Lower lobe of right lung (tissue), 2 donors: ENCODE measurements at regions not wholly inside any gene's neighbourhood (a gene's known extent, or its start where the extent isn't known, plus 50 kb on each side); places are given as distances from the start of the nearest gene placed in this dataset.

ENCODE experiments used
- ATAC-seq, 2 donors: fragments of 200-7000 bp; cut with Tn5 transposase; one replicate each; pipeline ENCODE4 v1.9.1; 2020 to 2022; ENCODE audit warnings: mild to moderate bottlenecking in 2 of 2, moderate library complexity in 2 of 2
- DNase-seq: peaks from one replicate; pipeline ENCODE4 v3.0.0-alpha.2; 2020
- H3K27ac ChIP-seq: fragments of 200-600 bp; one replicate; pipeline ENCODE4 v1.8.0; 2022
- H3K27me3 ChIP-seq: fragments of 200-600 bp; one replicate; pipeline ENCODE4 v1.8.0; 2022; ENCODE audit warnings: low read depth
- H3K36me3 ChIP-seq: fragments of 200-600 bp; one replicate; pipeline ENCODE4 v1.8.0; 2022; ENCODE audit warnings: mild to moderate bottlenecking
- H3K4me1 ChIP-seq: fragments of 200-600 bp; one replicate; pipeline ENCODE4 v1.8.0; 2022
- H3K4me3 ChIP-seq: fragments of 200-600 bp; one replicate; pipeline ENCODE4 v1.8.0; 2022; ENCODE audit warnings: mild to moderate bottlenecking
- H3K9me3 ChIP-seq: fragments of 200-600 bp; one replicate; pipeline ENCODE4 v1.8.0; 2022
- intact Hi-C: fragments of 100-400 bp; cut with DNase I; formaldehyde crosslinking; loops from one replicate; pipeline ENCODE4 v1.11.0; 2022
- TF ChIP-seq, protein P1 (sequence below): fragments of 200-600 bp; IDR thresholded peaks from one replicate; pipeline ENCODE4 v1.8.0; 2022; ENCODE audit warnings: antibody characterized with exemption, mild to moderate bottlenecking
- donor health status: DM: no; HTN: yes; CAD: no; lungs with severe emphysema.

- TF ChIP-seq, protein P1, sequence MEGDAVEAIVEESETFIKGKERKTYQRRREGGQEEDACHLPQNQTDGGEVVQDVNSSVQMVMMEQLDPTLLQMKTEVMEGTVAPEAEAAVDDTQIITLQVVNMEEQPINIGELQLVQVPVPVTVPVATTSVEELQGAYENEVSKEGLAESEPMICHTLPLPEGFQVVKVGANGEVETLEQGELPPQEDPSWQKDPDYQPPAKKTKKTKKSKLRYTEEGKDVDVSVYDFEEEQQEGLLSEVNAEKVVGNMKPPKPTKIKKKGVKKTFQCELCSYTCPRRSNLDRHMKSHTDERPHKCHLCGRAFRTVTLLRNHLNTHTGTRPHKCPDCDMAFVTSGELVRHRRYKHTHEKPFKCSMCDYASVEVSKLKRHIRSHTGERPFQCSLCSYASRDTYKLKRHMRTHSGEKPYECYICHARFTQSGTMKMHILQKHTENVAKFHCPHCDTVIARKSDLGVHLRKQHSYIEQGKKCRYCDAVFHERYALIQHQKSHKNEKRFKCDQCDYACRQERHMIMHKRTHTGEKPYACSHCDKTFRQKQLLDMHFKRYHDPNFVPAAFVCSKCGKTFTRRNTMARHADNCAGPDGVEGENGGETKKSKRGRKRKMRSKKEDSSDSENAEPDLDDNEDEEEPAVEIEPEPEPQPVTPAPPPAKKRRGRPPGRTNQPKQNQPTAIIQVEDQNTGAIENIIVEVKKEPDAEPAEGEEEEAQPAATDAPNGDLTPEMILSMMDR = no peak
- DNase-seq = no peak
- ATAC-seq = no peak
- H3K9me3 ChIP-seq = no peaks in the 10 kb centered on the region
- H3K4me3 ChIP-seq = no peak overlapping the region
- no peaks in the 10 kb centered on the region for H3K4me1 ChIP-seq
- no peaks in the 10 kb centered on the region for H3K27me3 ChIP-seq
- no peak overlapping the region for H3K27ac ChIP-seq
- intact Hi-C loops = no loop called here
- no peaks in the 10 kb centered on the region for H3K36me3 ChIP-seq
Measured at GRCh38 chr3:30069056-30069455, 537.3 kb upstream of the TGFBR2 start.

GRCh38 chr3:30073040-30073439, 533.4 kb upstream of the TGFBR2 start:
- TF ChIP-seq, protein P1 = no peak
- no peaks in the 10 kb centered on the region for H3K27me3 ChIP-seq
- H3K4me3 ChIP-seq = no peak overlapping the region
- ATAC-seq (no peak), DNase-seq (no peak)
- no peaks in the 10 kb centered on the region for H3K36me3 ChIP-seq
- intact Hi-C loops = no loop called here
- no peaks in the 10 kb centered on the region for H3K4me1 ChIP-seq
- H3K9me3 ChIP-seq = no peaks in the 10 kb centered on the region
- no peak overlapping the region for H3K27ac ChIP-seq

- no peak overlapping the region for H3K4me3 ChIP-seq
- H3K36me3 ChIP-seq = no peaks in the 10 kb centered on the region
- H3K4me1 ChIP-seq = no peaks in the 10 kb centered on the region
- H3K27ac ChIP-seq = no peak overlapping the region
- no peak for DNase-seq
- no peaks in the 10 kb centered on the region for H3K27me3 ChIP-seq
- no peaks in the 10 kb centered on the region for H3K9me3 ChIP-seq
- TF ChIP-seq, protein P1 = no peak
- ATAC-seq = no peak
- intact Hi-C loops = no loop called here
Measured at GRCh38 chr3:30073622-30074021, 532.8 kb upstream of the TGFBR2 start.

GRCh38 chr3:30075514-30075913, 530.9 kb upstream of the TGFBR2 start:
- no peak overlapping the region for H3K27ac ChIP-seq
- ATAC-seq (no peak), DNase-seq (no peak)
- intact Hi-C loops = no loop called here
- no peaks in the 10 kb centered on the region for H3K9me3 ChIP-seq
- H3K27me3 ChIP-seq = no peaks in the 10 kb centered on the region
- no peaks in the 10 kb centered on the region for H3K36me3 ChIP-seq
- H3K4me3 ChIP-seq = no peak overlapping the region
- TF ChIP-seq, protein P1 = no peak
- no peaks in the 10 kb centered on the region for H3K4me1 ChIP-seq

GRCh38 chr3:30076899-30077298, 529.5 kb upstream of the TGFBR2 start:
- no peaks in the 10 kb centered on the region for H3K4me1 ChIP-seq

More at GRCh38 chr3:30076899-30077298, 529.5 kb upstream of the TGFBR2 start:
- TF ChIP-seq, protein P1 = no peak
- Histone ChIP-seq H3K4me3 (no peak overlapping the region), H3K9me3 (no peaks in the 10 kb centered on the region), H3K27ac (no peak overlapping the region), H3K36me3 (no peaks in the 10 kb centered on the region), H3K27me3 (no peaks in the 10 kb centered on the region)
- no peak for ATAC-seq
- DNase-seq = no peak
- intact Hi-C loops = no loop called here
